H1 (cell line): ENCODE measurements at regions not wholly inside any gene's neighbourhood (a gene's known extent, or its start where the extent isn't known, plus 50 kb on each side); places are given as distances from the start of the nearest gene placed in this dataset.

Experiments used
- CTCF ChIA-PET: fragments of 300-600 bp; sonication (Branson Sonifier 250); formaldehyde crosslinking; loops from one replicate; lab custom pipeline; 2021; ENCODE audit not compliant: partially characterized antibody; lab: Charles Lee
- POLR2A ChIA-PET: fragments of 300-600 bp; sonication (Branson Sonifier 250); formaldehyde crosslinking; loops from one replicate; lab custom pipeline; 2021; ENCODE audit warnings: inconsistent platforms; ENCODE audit not compliant: partially characterized antibody; lab: Charles Lee
- DNase-seq, 2 experiments: peaks; one replicate each; pipeline versions ENCODE4 v3.0.0 to v3.0.0-alpha.2; 2010 to 2022; ENCODE audit warnings: low spot score in 2 of 2, low read depth in 1 of 2, mixed read lengths in 1 of 2
- FAIRE-seq: peaks from 2 replicates; lab custom pipeline; 2011; peaks lifted over from hg19 to GRCh38; lab: Jason Lieb, UNC
- H2AFZ ChIP-seq: 2 replicates; pipeline ENCODE4 v1.8.1; 2012; ENCODE audit warnings: low read length, inconsistent platforms
- H2AK5ac ChIP-seq: 2 replicates; pipeline ENCODE4 v1.6.1; 2013; ENCODE audit warnings: low read depth, low read length
- H2BK120ac ChIP-seq: replicated peaks from 2 replicates; pipeline ENCODE3; 2013; ENCODE audit warnings: low read depth, low read length, inconsistent platforms
- H2BK12ac ChIP-seq: 2 replicates; pipeline ENCODE4 v1.6.1; 2013; ENCODE audit warnings: low read depth, low read length
- H2BK15ac ChIP-seq: 2 replicates; pipeline ENCODE4 v1.6.1; 2013; ENCODE audit warnings: low read length
- H2BK20ac ChIP-seq: 2 replicates; pipeline ENCODE4 v1.6.1; 2013; ENCODE audit warnings: low read length
- H2BK5ac ChIP-seq: 2 replicates; pipeline ENCODE4 v1.6.1; 2013; ENCODE audit warnings: low read depth, low read length
- H3K14ac ChIP-seq: 2 replicates; pipeline ENCODE4 v1.6.1; 2013; ENCODE audit warnings: inconsistent platforms; ENCODE audit not compliant: insufficient read length
- H3K18ac ChIP-seq: 2 replicates; pipeline ENCODE4 v1.6.1; 2013; ENCODE audit warnings: low read length; ENCODE audit errors: extremely low read depth
- H3K23ac ChIP-seq: 2 replicates; pipeline ENCODE4 v1.6.1; 2013; ENCODE audit warnings: inconsistent platforms; ENCODE audit not compliant: insufficient read length
- H3K23me2 ChIP-seq: 2 replicates; pipeline ENCODE4 v1.6.1; 2013; ENCODE audit warnings: low read depth, low read length
- H3K27ac ChIP-seq: 2 replicates; pipeline ENCODE4 v1.6.1; 2011; ENCODE audit warnings: low read depth, low read length, inconsistent platforms
- H3K27me3 ChIP-seq, 4 experiments: replicated peaks in 1 of 4; 1 replicate in 1 of 4; 2 replicates in 3 of 4; pipeline versions ENCODE4 v1.6.1 to v1.8.1; 2011 to 2013; ENCODE audit warnings: low read length in 3 of 4, mild to moderate bottlenecking in 3 of 4, inconsistent platforms in 2 of 4, mixed read lengths in 2 of 4, moderate library complexity in 1 of 4; ENCODE audit not compliant: control insufficient read depth in 3 of 4, insufficient read depth in 3 of 4; ENCODE audit errors: extremely low read depth in 1 of 4
- H3K36me3 ChIP-seq, 4 experiments: 2 replicates each; pipeline versions ENCODE4 v1.6.1 to v1.8.1; 2011 to 2013; ENCODE audit warnings: mild to moderate bottlenecking in 4 of 4, low read length in 3 of 4, moderate library complexity in 2 of 4, control low read depth in 1 of 4, inconsistent platforms in 1 of 4; ENCODE audit not compliant: insufficient read depth in 4 of 4, control insufficient read depth in 2 of 4
- H3K4ac ChIP-seq: replicated peaks from 2 replicates; pipeline ENCODE3; 2013; ENCODE audit warnings: low read length, low read depth, mixed read lengths, inconsistent platforms; ENCODE audit not compliant: insufficient read length
- H3K4me1 ChIP-seq, 4 experiments: replicated peaks in 1 of 4; 1 replicate in 1 of 4; 2 replicates in 3 of 4; pipeline versions ENCODE4 v1.6.1 to v1.8.1; 2011 to 2013; ENCODE audit warnings: low read length in 3 of 4, inconsistent platforms in 2 of 4, mixed read lengths in 1 of 4; ENCODE audit not compliant: insufficient read depth in 4 of 4, control insufficient read depth in 3 of 4
- H3K4me2 ChIP-seq, 2 experiments: 2 replicates each; pipeline versions ENCODE4 v1.6.1 to v1.8.1; 2011 to 2013; ENCODE audit warnings: low read depth in 2 of 2, low read length in 2 of 2, control low read depth in 1 of 2, inconsistent platforms in 1 of 2, mild to moderate bottlenecking in 1 of 2; ENCODE audit not compliant: insufficient read depth in 1 of 2
- H3K4me3 ChIP-seq, 4 experiments: fragments of 200-600, 300-600 bp in 1 of 4; sonication (generic), shearing (Covaris generic), sonication (Bioruptor Twin) in 1 of 4; 2 replicates each; pipeline versions ENCODE4 v1.5.1 to v1.8.1; 2011 to 2016; ENCODE audit warnings: low read length in 4 of 4, low read depth in 3 of 4, control low read depth in 2 of 4, inconsistent platforms in 2 of 4, mild to moderate bottlenecking in 2 of 4, mixed read lengths in 1 of 4, moderate library complexity in 1 of 4; ENCODE audit not compliant: insufficient read depth in 2 of 4; ENCODE audit errors: extremely low read depth in 1 of 4
- H3K56ac ChIP-seq: replicated peaks from 2 replicates; pipeline ENCODE3; 2013; ENCODE audit warnings: low read depth, mild to moderate bottlenecking, mixed read lengths, low read length, inconsistent platforms; ENCODE audit not compliant: insufficient read length
- H3K79me1 ChIP-seq: 2 replicates; pipeline ENCODE4 v1.6.1; 2013; ENCODE audit warnings: low read depth, low read length, control low read depth
- H3K79me2 ChIP-seq, 2 experiments: 2 replicates each; pipeline versions ENCODE4 v1.6.1 to v1.8.1; 2012 to 2013; ENCODE audit warnings: low read length in 2 of 2, mild to moderate bottlenecking in 2 of 2, inconsistent platforms in 1 of 2; ENCODE audit not compliant: insufficient read depth in 2 of 2, control insufficient read depth in 1 of 2
- H3K9ac ChIP-seq, 4 experiments: replicated peaks in 1 of 4; 1 replicate in 1 of 4; 2 replicates in 3 of 4; pipeline versions ENCODE4 v1.6.1 to v1.8.1; 2011 to 2013; ENCODE audit warnings: low read depth in 3 of 4, low read length in 3 of 4, control low read depth in 2 of 4, mild to moderate bottlenecking in 2 of 4, moderate library complexity in 2 of 4, inconsistent platforms in 1 of 4; ENCODE audit errors: extremely low read depth in 1 of 4
- H3K9me3 ChIP-seq, 2 experiments: 2 replicates each; pipeline versions ENCODE4 v1.6.1 to v1.8.1; 2012 to 2013; ENCODE audit warnings: mild to moderate bottlenecking in 2 of 2, moderate library complexity in 2 of 2, control low read depth in 1 of 2, inconsistent platforms in 1 of 2, low read depth in 1 of 2, low read length in 1 of 2, mixed read lengths in 1 of 2; ENCODE audit not compliant: insufficient read depth in 2 of 2
- H4K20me1 ChIP-seq, 2 experiments: replicated peaks in 1 of 2; 2 replicates each; pipeline versions ENCODE3 to v1.8.1; 2011 to 2013; ENCODE audit warnings: inconsistent platforms in 2 of 2, low read length in 2 of 2, mild to moderate bottlenecking in 1 of 2; ENCODE audit not compliant: insufficient read depth in 2 of 2, control insufficient read depth in 1 of 2
- H4K5ac ChIP-seq: 2 replicates; pipeline ENCODE4 v1.6.1; 2013; ENCODE audit warnings: low read length, low read depth, mixed read lengths, inconsistent platforms; ENCODE audit not compliant: insufficient read length
- H4K8ac ChIP-seq: 2 replicates; pipeline ENCODE4 v1.8.0; 2013; ENCODE audit warnings: mild to moderate bottlenecking, moderate library complexity, low read length, inconsistent platforms; ENCODE audit not compliant: insufficient read depth; ENCODE audit errors: extremely low read depth
- H4K91ac ChIP-seq: replicated peaks from 2 replicates; pipeline ENCODE3; 2013; ENCODE audit warnings: low read length, mixed read lengths, inconsistent platforms; ENCODE audit not compliant: insufficient read length
- ASH2L ChIP-seq: fragments of 200-600, 300-600 bp; sonication (generic); IDR thresholded peaks from one replicate; pipeline ENCODE4 v1.7.1; 2017; ENCODE audit warnings: low read length
- RAD21 ChIP-seq, 2 experiments: IDR thresholded peaks in 1 of 2; conservative IDR thresholded peaks in 1 of 2; 2 replicates each; pipeline ENCODE4 v1.6.1; 2011; ENCODE audit warnings: low read depth in 2 of 2, low read length in 2 of 2, improper control_type of control experiment in 1 of 2, inconsistent platforms in 1 of 2, mild to moderate bottlenecking in 1 of 2, moderate library complexity in 1 of 2

DNA sequence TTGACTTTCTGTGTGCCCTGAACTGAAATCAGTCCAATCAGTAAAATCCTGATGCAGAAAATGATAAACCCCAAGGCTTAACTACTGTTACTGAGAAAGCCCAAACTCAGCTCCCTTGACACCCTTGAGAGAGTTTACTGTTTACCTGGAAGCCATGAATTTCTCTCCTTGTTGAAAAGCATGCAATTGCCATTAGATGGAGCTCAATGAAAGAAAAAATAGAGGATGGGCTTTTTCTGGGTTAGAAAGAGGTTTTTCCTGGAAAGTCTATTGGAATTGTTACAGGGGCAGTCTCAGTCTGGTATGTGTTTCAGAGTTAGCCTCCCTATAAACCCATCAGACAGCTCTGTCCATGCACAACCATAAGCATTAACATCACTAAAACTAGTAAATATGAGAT lies 66.4 kb upstream of the C4orf54 start:
- Histone ChIP-seq H3K79me2 (no peaks in the 10 kb centered on the region), H2BK20ac (no peak overlapping the region), H2AFZ (0 out of 2 replicates have a peak overlapping the region, but pooled peaks have one; percentile 41)
- TF ChIP-seq ASH2L (no peak), RAD21 (IDR thresholded peaks at IDR 0.05 in 1 of 2, conservative IDR thresholded peaks at IDR 0.05 in 1 of 2; ENCODE audit: low read depth in 2 of 2, low read length in 2 of 2) (peak; percentile 35 to 37)
- TF ChIP-seq, all 59 proteins: peak for 1
- Histone ChIP-seq H3K4me2 (no peak overlapping the region), H3K36me3 (no peaks in the 10 kb centered on the region), H3K56ac (no peak overlapping the region), H3K27ac (no peak overlapping the region), H3K23me2 (no peaks in the 10 kb centered on the region), H3K4ac (no peak overlapping the region), H3K14ac (no peak overlapping the region), H2BK120ac (no peak overlapping the region), H4K91ac (no peak overlapping the region), H3K18ac (no peak overlapping the region), H3K4me1 (peaks cover 0 to 8% (median 1%) of the 10 kb centered on the region in 4 experiments; a peak in 5 of 7 replicates), H3K23ac (no peak overlapping the region), H4K8ac (no peak overlapping the region), H3K4me3 (no peak overlapping the region), H4K5ac (no peak overlapping the region), H2BK15ac (no peak overlapping the region), H2BK12ac (no peak overlapping the region), H3K9me3 (peaks cover 4 to 5% of the 10 kb centered on the region in 2 experiments; a peak in 1 of 4 replicates), H2BK5ac (no peak overlapping the region), H2AK5ac (no peak overlapping the region), H3K27me3 (no peaks in the 10 kb centered on the region), H3K79me1 (no peaks in the 10 kb centered on the region), H4K20me1 (no peaks in the 10 kb centered on the region), H3K9ac (no peak overlapping the region)
- POLR2A ChIA-PET, result no interaction called here
- FAIRE-seq (no peak), DNase-seq (no peak)
- CTCF ChIA-PET, result interaction anchor here (0.6 to 3.9 kb wide), 11 partner anchors 7 to 87 kb away, joined by 3 to 26 read pairs (median 5); no protein-coding TSS in a partner anchor
